Neural cell (in vitro differentiated cells): ENCODE measurements at regions not wholly inside any gene's neighbourhood (a gene's known extent, or its start where the extent isn't known, plus 50 kb on each side); places are given as distances from the start of the nearest gene placed in this dataset.

ENCODE experiments used
- H2AFZ ChIP-seq: fragments of 200-600, 300-800 bp; sonication (generic), shearing (Covaris generic); 2 replicates; pipeline ENCODE4 v1.6.0; 2014; ENCODE audit warnings: low read depth, mild to moderate bottlenecking, antibody characterized with exemption, low read length, moderate library complexity
- H3F3A ChIP-seq: fragments of 200-600 bp; shearing (Covaris generic); 2 replicates; pipeline ENCODE4 v1.6.1; 2016; ENCODE audit warnings: mild to moderate bottlenecking, moderate library complexity, mixed read lengths, antibody characterized with exemption, low read length; ENCODE audit not compliant: insufficient read depth, poor library complexity, severe bottlenecking
- H3K27ac ChIP-seq: fragments of 200-600, 300-800 bp; sonication (generic), shearing (Covaris generic); 2 replicates; pipeline ENCODE4 v1.5.1; 2014; ENCODE audit warnings: mild to moderate bottlenecking, low read length, moderate library complexity
- H3K27me3 ChIP-seq: fragments of 300-800, 200-600 bp; sonication (generic), shearing (Covaris generic); 2 replicates; pipeline ENCODE4 v1.6.0; 2014; ENCODE audit warnings: mild to moderate bottlenecking, low read depth, low read length, moderate library complexity; ENCODE audit not compliant: insufficient read depth
- H3K36me3 ChIP-seq: fragments of 300-800, 200-600 bp; sonication (generic), shearing (Covaris generic); 2 replicates; pipeline ENCODE4 v1.5.1; 2014; ENCODE audit warnings: mild to moderate bottlenecking, antibody characterized with exemption, low read length, moderate library complexity; ENCODE audit not compliant: insufficient read depth
- H3K4me2 ChIP-seq: fragments of 300-800, 200-600 bp; sonication (generic), shearing (Covaris generic); 2 replicates; pipeline ENCODE4 v1.6.0; 2014; ENCODE audit warnings: mild to moderate bottlenecking, low read length
- H3K4me3 ChIP-seq: fragments of 300-800, 200-600 bp; sonication (generic), shearing (Covaris generic); 2 replicates; pipeline ENCODE4 v1.5.1; 2014; ENCODE audit warnings: mild to moderate bottlenecking, low read length, moderate library complexity
- H3K79me2 ChIP-seq: fragments of 200-600 bp; shearing (Covaris generic); replicated peaks from 2 replicates; pipeline ENCODE4 v1.6.0; 2014; ENCODE audit warnings: mild to moderate bottlenecking, low read length, moderate library complexity; ENCODE audit not compliant: insufficient read depth
- H3K9ac ChIP-seq: fragments of 300-800, 200-600 bp; sonication (generic), shearing (Covaris generic); 2 replicates; pipeline ENCODE4 v1.6.1; 2016; ENCODE audit warnings: mild to moderate bottlenecking, low read length, mixed read lengths
- H3K9me2 ChIP-seq: fragments of 200-600 bp; shearing (Covaris generic); 2 replicates; pipeline ENCODE4 v1.6.1; 2016; ENCODE audit warnings: mild to moderate bottlenecking, low read length, mixed read lengths; ENCODE audit not compliant: insufficient read depth
- H3K9me3 ChIP-seq: fragments of 200-600, 300-800 bp; sonication (generic), shearing (Covaris generic); 2 replicates; pipeline ENCODE4 v1.6.1; 2016; ENCODE audit warnings: mild to moderate bottlenecking, mixed run types, low read length, moderate library complexity, mixed read lengths
- H4K20me1 ChIP-seq: fragments of 200-600 bp; shearing (Covaris generic); 2 replicates; pipeline ENCODE4 v1.6.1; 2016; ENCODE audit warnings: mild to moderate bottlenecking, mixed run types; ENCODE audit not compliant: insufficient read depth
- CTCF ChIP-seq: fragments of 450-650 bp; IDR thresholded peaks from 2 replicates; pipeline ENCODE4 v1.5.1; 2014; ENCODE audit warnings: antibody characterized with exemption, mild to moderate bottlenecking, moderate library complexity; ENCODE audit not compliant: poor library complexity, severe bottlenecking
- EP300 ChIP-seq: fragments of 450-650 bp; conservative IDR thresholded peaks from 2 replicates; pipeline ENCODE4 v1.6.1; 2014; ENCODE audit warnings: antibody characterized with exemption, mild to moderate bottlenecking, moderate library complexity; ENCODE audit not compliant: poor library complexity, severe bottlenecking
- EZH2 ChIP-seq: fragments of 200-600, 300-800 bp; shearing (Covaris generic), sonication (generic); IDR thresholded peaks from 2 replicates; pipeline ENCODE4 v1.6.1; 2014; ENCODE audit warnings: antibody characterized with exemption, low read length, borderline replicate concordance, mild to moderate bottlenecking; ENCODE audit not compliant: insufficient read depth, poor library complexity, severe bottlenecking
- MXI1 ChIP-seq: fragments of 450-650 bp; conservative IDR thresholded peaks from 2 replicates; pipeline ENCODE4 v1.6.1; 2014; ENCODE audit warnings: antibody characterized with exemption, mild to moderate bottlenecking; ENCODE audit not compliant: poor library complexity, severe bottlenecking
- POLR2AphosphoS5 ChIP-seq: IDR thresholded peaks from 2 replicates; pipeline ENCODE4 v1.6.1; 2012
- RAD21 ChIP-seq: fragments of 450-650 bp; conservative IDR thresholded peaks from 2 replicates; pipeline ENCODE4 v1.6.1; 2014; ENCODE audit warnings: antibody characterized with exemption, mild to moderate bottlenecking, moderate library complexity
- REST ChIP-seq: IDR thresholded peaks from 2 replicates; pipeline ENCODE4 v1.6.1; 2012; ENCODE audit warnings: borderline replicate concordance
- SMC3 ChIP-seq: fragments of 450-650 bp; conservative IDR thresholded peaks from 2 replicates; pipeline ENCODE4 v1.6.1; 2014; ENCODE audit warnings: antibody characterized with exemption, mild to moderate bottlenecking, moderate library complexity; ENCODE audit not compliant: poor library complexity
- TAF1 ChIP-seq: IDR thresholded peaks from 2 replicates; pipeline ENCODE4 v1.6.1; 2012; ENCODE audit warnings: low read depth

GRCh38 chr13:50404116-50404515, 388.9 kb downstream of the KCNRG start:
- H2AFZ ChIP-seq = no peak overlapping the region
- no peak overlapping the region for H3K4me3 ChIP-seq
- TF ChIP-seq REST = no peak
- no peak for TF ChIP-seq POLR2AphosphoS5
- TF ChIP-seq RAD21 = no peak
- no peak for TF ChIP-seq CTCF
- TF ChIP-seq EZH2 = no peak
- no peak for TF ChIP-seq EP300
- no peak for TF ChIP-seq MXI1
- TF ChIP-seq SMC3 = no peak
- no peaks in the 10 kb centered on the region for H3K27me3 ChIP-seq
- H3K79me2 ChIP-seq = no peaks in the 10 kb centered on the region
- no peak overlapping the region for H3K27ac ChIP-seq
- H4K20me1 ChIP-seq = no peaks in the 10 kb centered on the region
- H3K36me3 ChIP-seq = no peaks in the 10 kb centered on the region
- no peaks in the 10 kb centered on the region for H3K9me2 ChIP-seq
- H3K9ac ChIP-seq = no peak overlapping the region
- H3K9me3 ChIP-seq = no peaks in the 10 kb centered on the region
- H3K4me2 ChIP-seq = no peak overlapping the region
- H3F3A ChIP-seq = no peaks in the 10 kb centered on the region

- H3K79me2 ChIP-seq = no peaks in the 10 kb centered on the region
- H4K20me1 ChIP-seq = no peaks in the 10 kb centered on the region
- no peaks in the 10 kb centered on the region for H3K9me2 ChIP-seq
- no peak overlapping the region for H3K27ac ChIP-seq
- H2AFZ ChIP-seq = no peak overlapping the region
- no peak for TF ChIP-seq RAD21
- no peaks in the 10 kb centered on the region for H3K27me3 ChIP-seq
- no peaks in the 10 kb centered on the region for H3F3A ChIP-seq
- no peak overlapping the region for H3K4me2 ChIP-seq
- H3K9me3 ChIP-seq = no peaks in the 10 kb centered on the region
- H3K4me3 ChIP-seq = no peak overlapping the region
- no peak overlapping the region for H3K9ac ChIP-seq
- no peaks in the 10 kb centered on the region for H3K36me3 ChIP-seq
Observed at GRCh38 chr13:50404769-50405168, 389.5 kb downstream of the KCNRG start.

GRCh38 chr13:50406831-50407230, 391.6 kb downstream of the KCNRG start:
- TF ChIP-seq SMC3 = no peak
- no peak for TF ChIP-seq TAF1
- TF ChIP-seq EP300 = no peak
- TF ChIP-seq POLR2AphosphoS5 = no peak
- no peak for TF ChIP-seq REST
- TF ChIP-seq EZH2 = no peak
- no peak for TF ChIP-seq RAD21
- no peak for TF ChIP-seq CTCF
- Histone ChIP-seq H3K27me3 (no peaks in the 10 kb centered on the region), H4K20me1 (no peaks in the 10 kb centered on the region), H3K9me3 (no peaks in the 10 kb centered on the region), H3F3A (no peaks in the 10 kb centered on the region), H3K79me2 (no peaks in the 10 kb centered on the region), H3K27ac (no peak overlapping the region), H3K9ac (no peak overlapping the region), H3K4me3 (no peak overlapping the region), H3K36me3 (no peaks in the 10 kb centered on the region), H2AFZ (no peak overlapping the region), H3K9me2 (no peaks in the 10 kb centered on the region), H3K4me2 (no peak overlapping the region)
